Left lung (tissue), 4 donors: ENCODE measurements at regions not wholly inside any gene's neighbourhood (a gene's known extent, or its start where the extent isn't known, plus 50 kb on each side); places are given as distances from the start of the nearest gene placed in this dataset.

Experiments used
- ATAC-seq: fragments of 200-7000 bp; cut with Tn5 transposase; one replicate; pipeline ENCODE4 v1.9.1; 2020; ENCODE audit warnings: moderate library complexity
- DNase-seq, 4 donors: peaks; one replicate each; pipeline ENCODE4 v3.0.0-alpha.2; 2013 to 2020
- H3K27ac ChIP-seq, 2 donors: fragments of 200-600 bp; sonication (generic) in 1 of 2; one replicate each; pipeline versions ENCODE4 v1.5.0 to v1.8.0; 2020 to 2021
- H3K27me3 ChIP-seq, 2 donors: fragments of 200-600 bp; sonication (generic) in 1 of 2; one replicate each; pipeline versions ENCODE4 v1.5.0 to v1.8.0; 2020 to 2021
- H3K36me3 ChIP-seq, 2 donors: fragments of 200-600 bp; sonication (generic) in 1 of 2; one replicate each; pipeline versions ENCODE4 v1.5.0 to v1.8.0; 2020 to 2021
- H3K4me1 ChIP-seq, 2 donors: fragments of 200-600 bp; one replicate each; pipeline ENCODE4 v1.8.0; 2021
- H3K4me3 ChIP-seq, 2 donors: fragments of 200-600 bp; sonication (generic) in 1 of 2; one replicate each; pipeline versions ENCODE4 v1.5.0 to v1.8.0; 2020 to 2021; ENCODE audit warnings: mild to moderate bottlenecking in 1 of 2
- H3K9me3 ChIP-seq, 2 donors: fragments of 200-600 bp; sonication (generic) in 1 of 2; one replicate each; pipeline versions ENCODE4 v1.5.0 to v1.8.0; 2020 to 2021
- intact Hi-C, 2 donors: fragments of 100-400 bp; cut with DNase I; formaldehyde crosslinking; loops; one replicate each; pipeline versions ENCODE4 v1.11.2 to v1.14.2; 2022
- TF ChIP-seq, protein P1 (sequence below), 2 donors: fragments of 200-600 bp; sonication (generic) in 1 of 2; IDR thresholded peaks; one replicate each; pipeline versions ENCODE4 v1.5.0 to v1.8.0; 2021; ENCODE audit warnings: antibody characterized with exemption in 2 of 2
- donor health status: DM: no; HTN: yes; CAD: no.
- donor health status: DM: no; HTN: no; CAD: no.

DNA sequence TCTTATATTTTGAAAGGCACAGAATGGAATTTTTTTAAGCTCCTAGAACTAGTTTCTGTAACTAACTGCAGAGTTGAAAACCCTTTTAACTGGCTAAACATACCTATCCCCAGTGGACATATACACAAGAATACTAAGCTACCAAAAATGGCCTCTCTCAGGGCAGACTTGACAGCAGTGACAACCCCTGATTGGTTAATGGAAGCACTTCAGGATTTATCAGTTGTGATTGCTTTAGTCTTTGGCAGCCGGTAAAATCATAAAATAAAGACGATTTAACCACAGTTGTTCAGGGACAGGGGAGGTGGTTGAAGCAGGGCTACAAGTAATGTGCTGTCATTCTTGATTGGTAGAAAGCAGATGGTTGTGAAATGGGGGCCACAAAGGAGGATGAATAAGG lies 452.0 kb upstream of the SOX9 start:
- DNase-seq (no peak), ATAC-seq (no peak)
- Histone ChIP-seq H3K27me3 (no peaks in the 10 kb centered on the region), H3K4me1 (no peaks in the 10 kb centered on the region), H3K27ac (no peak overlapping the region), H3K36me3 (no peaks in the 10 kb centered on the region), H3K4me3 (no peak overlapping the region), H3K9me3 (peaks cover 0 to 17% of the 10 kb centered on the region in 2 donors)
- intact Hi-C loops: no loop called here
- TF ChIP-seq, protein P1, sequence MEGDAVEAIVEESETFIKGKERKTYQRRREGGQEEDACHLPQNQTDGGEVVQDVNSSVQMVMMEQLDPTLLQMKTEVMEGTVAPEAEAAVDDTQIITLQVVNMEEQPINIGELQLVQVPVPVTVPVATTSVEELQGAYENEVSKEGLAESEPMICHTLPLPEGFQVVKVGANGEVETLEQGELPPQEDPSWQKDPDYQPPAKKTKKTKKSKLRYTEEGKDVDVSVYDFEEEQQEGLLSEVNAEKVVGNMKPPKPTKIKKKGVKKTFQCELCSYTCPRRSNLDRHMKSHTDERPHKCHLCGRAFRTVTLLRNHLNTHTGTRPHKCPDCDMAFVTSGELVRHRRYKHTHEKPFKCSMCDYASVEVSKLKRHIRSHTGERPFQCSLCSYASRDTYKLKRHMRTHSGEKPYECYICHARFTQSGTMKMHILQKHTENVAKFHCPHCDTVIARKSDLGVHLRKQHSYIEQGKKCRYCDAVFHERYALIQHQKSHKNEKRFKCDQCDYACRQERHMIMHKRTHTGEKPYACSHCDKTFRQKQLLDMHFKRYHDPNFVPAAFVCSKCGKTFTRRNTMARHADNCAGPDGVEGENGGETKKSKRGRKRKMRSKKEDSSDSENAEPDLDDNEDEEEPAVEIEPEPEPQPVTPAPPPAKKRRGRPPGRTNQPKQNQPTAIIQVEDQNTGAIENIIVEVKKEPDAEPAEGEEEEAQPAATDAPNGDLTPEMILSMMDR (IDR thresholded peaks at IDR 0.05): no peak

GRCh38 chr17:71677439-71677838 lies 443.4 kb upstream of the SOX9 start:
- H3K27me3 ChIP-seq: no peaks in the 10 kb centered on the region
- no peaks in the 10 kb centered on the region for H3K4me1 ChIP-seq
- intact Hi-C loops: no loop called here
- ATAC-seq (no peak), DNase-seq (peak in 2 of 4 donors; percentile 17 to 38)
- H3K27ac ChIP-seq: no peak overlapping the region
- TF ChIP-seq, protein P1 (IDR thresholded peaks at IDR 0.05): no peak
- no peaks in the 10 kb centered on the region for H3K9me3 ChIP-seq
- H3K4me3 ChIP-seq: no peak overlapping the region
- H3K36me3 ChIP-seq: no peaks in the 10 kb centered on the region

DNA sequence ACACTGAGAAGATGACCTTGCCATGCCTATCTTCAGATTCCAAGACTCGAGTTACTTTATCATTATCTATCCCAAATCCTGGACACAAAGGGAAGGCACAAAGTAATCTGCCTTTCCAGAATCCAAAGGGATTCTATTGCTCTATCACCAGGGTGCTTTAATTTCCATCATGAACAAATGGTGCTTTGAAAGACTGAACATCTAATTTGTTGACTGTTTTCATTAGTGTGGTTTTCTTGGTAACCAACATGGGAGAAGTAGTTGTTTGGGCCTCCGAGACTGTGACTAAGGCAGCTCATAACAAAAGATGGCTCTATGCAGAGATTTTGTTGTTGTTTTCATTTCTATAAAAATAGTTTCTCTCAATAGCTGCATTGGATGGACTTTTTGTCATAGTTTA lies 441.0 kb upstream of the SOX9 start:
- Histone ChIP-seq H3K4me1 (no peaks in the 10 kb centered on the region), H3K4me3 (no peak overlapping the region), H3K27ac (no peak overlapping the region), H3K27me3 (no peaks in the 10 kb centered on the region), H3K9me3 (no peaks in the 10 kb centered on the region), H3K36me3 (no peaks in the 10 kb centered on the region)
- TF ChIP-seq, protein P1 (IDR thresholded peaks at IDR 0.05): no peak
- intact Hi-C loops: no loop called here
- DNase-seq (no peak), ATAC-seq (no peak)

GRCh38 chr17:71681427-71682173 lies 439.2 kb upstream of the SOX9 start:
- H3K36me3 ChIP-seq: no peaks in the 10 kb centered on the region
- DNase-seq (no peak), ATAC-seq (no peak)
- H3K9me3 ChIP-seq: no peaks in the 10 kb centered on the region
- no peak overlapping the region for H3K4me3 ChIP-seq
- H3K4me1 ChIP-seq: no peaks in the 10 kb centered on the region
- H3K27me3 ChIP-seq: no peaks in the 10 kb centered on the region
- intact Hi-C loops: no loop called here
- TF ChIP-seq, protein P1 (IDR thresholded peaks at IDR 0.05): no peak
- no peak overlapping the region for H3K27ac ChIP-seq

- no peaks in the 10 kb centered on the region for H3K9me3 ChIP-seq
- no peaks in the 10 kb centered on the region for H3K36me3 ChIP-seq
- H3K27me3 ChIP-seq: no peaks in the 10 kb centered on the region
- TF ChIP-seq, protein P1 (IDR thresholded peaks at IDR 0.05): no peak
- H3K4me1 ChIP-seq: no peaks in the 10 kb centered on the region
- H3K4me3 ChIP-seq: no peak overlapping the region
- no peak overlapping the region for H3K27ac ChIP-seq
- ATAC-seq (no peak), DNase-seq (no peak)
- intact Hi-C loops: no loop called here
These were observed 438.7 kb upstream of the SOX9 start for GRCh38 chr17:71682174-71682494.
